H1 (cell line): ENCODE measurements at regions not wholly inside any gene's neighbourhood (a gene's known extent, or its start where the extent isn't known, plus 50 kb on each side); places are given as distances from the start of the nearest gene placed in this dataset.

Experiments
- CTCF ChIP-seq, 3 experiments: IDR thresholded peaks; 1 replicate in 2 of 3; 2 replicates in 1 of 3; pipeline versions ENCODE4 v1.5.1 to v1.6.1; 2011; ENCODE audit warnings: low read length in 3 of 3, mild to moderate bottlenecking in 3 of 3, inconsistent platforms in 2 of 3, low read depth in 1 of 3, moderate library complexity in 1 of 3; ENCODE audit not compliant: insufficient read depth in 1 of 3; ENCODE audit errors: control extremely low read depth in 1 of 3
- E2F6 ChIP-seq: IDR thresholded peaks from 2 replicates; pipeline ENCODE4 v1.6.1; 2012; ENCODE audit warnings: inconsistent platforms
- EP300 ChIP-seq, 2 experiments: IDR thresholded peaks; 1 replicate in 1 of 2; 2 replicates in 1 of 2; pipeline ENCODE4 v1.6.1; 2011 to 2012; ENCODE audit warnings: low read depth in 2 of 2, low read length in 2 of 2, mild to moderate bottlenecking in 2 of 2, borderline replicate concordance in 1 of 2, inconsistent platforms in 1 of 2, moderate library complexity in 1 of 2
- SAP30 ChIP-seq: fragments of 300-600 bp; sonication (generic); IDR thresholded peaks from 2 replicates; pipeline ENCODE4 v1.7.1; 2012; ENCODE audit warnings: low read length, moderate library complexity, mild to moderate bottlenecking, inconsistent platforms; ENCODE audit not compliant: insufficient read depth, insufficient replicate concordance

GRCh38 chr10:64313967-64314366, 792.8 kb downstream of the REEP3 start (continued):
- TF ChIP-seq SAP30 (no peak), E2F6 (no peak), EP300 (IDR thresholded peaks at IDR 0.05; ENCODE audit: borderline replicate concordance in 1 of 2, low read depth in 2 of 2, low read length in 2 of 2) (no peak), CTCF (IDR thresholded peaks at IDR 0.05; ENCODE audit: control extremely low read depth in 1 of 3, insufficient read depth in 1 of 3, low read depth in 1 of 3, low read length in 3 of 3) (no peak)
- TF ChIP-seq, all 59 proteins: peak for 0
